ENCODE measurements at regions not wholly inside any gene's neighbourhood (a gene's known extent, or its start where the extent isn't known, plus 50 kb on each side); places are given as distances from the start of the nearest gene placed in this dataset.

DNA sequence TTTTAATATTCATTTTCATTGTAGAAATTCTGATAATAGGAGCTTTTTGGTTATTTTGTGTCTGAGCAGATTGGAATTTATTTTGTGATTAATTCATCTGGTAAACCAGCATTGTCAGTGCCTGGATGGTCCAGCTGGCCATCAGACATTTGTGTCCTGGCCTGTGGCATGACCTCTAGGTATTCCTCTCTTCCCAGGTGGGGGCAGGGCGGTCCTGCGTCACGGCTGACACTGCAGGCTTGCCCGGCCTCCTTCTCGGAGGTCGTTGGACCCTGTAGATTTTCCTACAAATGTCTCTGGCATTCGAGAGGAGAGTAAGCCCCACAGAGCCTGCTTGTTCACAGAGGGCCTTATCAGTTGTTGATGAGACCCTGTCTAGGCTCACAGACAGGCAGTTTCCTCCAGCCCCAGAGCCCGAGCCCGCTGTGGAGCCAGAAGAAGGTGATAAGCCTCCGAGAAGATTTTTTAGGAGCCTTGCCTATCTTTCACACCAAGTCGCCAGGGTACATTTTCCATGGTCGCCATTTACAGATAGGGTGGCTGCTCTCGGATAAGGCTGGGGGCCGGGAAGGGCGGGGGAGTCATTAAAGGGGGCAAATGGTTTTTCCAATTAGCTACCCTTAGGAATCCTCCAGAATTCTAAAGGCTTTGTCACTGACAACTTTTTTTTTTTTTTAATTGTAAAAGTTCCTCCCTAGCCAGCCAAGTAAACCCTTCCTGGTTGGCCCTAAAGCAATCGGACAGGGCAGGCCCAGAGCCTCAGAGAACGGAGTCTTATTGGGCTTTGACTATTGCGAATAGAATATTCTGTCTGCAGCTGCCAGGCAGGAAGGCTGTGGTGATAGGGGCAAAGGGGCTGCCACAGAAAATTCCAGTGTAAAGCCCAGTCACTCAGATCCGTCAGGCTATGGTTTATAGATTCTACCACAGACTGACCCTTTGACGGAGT lies 78.1 kb upstream of the TBX20 start:
- no peak for DNase-seq

DNA sequence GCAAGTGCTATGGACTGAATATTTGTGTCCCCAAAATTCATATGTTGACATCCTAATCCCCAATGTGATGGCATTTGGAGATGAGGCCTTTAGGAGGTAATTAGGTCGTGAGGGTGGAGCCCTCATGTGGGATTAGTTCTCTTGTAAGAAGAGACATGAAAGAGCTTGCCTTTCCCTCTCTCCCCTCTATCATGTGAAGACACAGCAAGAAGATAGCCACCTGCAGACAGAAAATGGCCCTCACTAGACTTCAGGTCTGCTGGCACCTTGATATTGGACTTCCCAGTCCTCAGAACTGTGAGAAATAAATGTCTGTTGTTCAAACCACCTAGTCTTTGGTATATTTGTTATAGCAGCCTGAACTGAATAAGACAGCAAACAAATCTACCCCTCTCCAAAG lies 75.1 kb upstream of the TBX20 start:
- DNase-seq, result no peak

DNA sequence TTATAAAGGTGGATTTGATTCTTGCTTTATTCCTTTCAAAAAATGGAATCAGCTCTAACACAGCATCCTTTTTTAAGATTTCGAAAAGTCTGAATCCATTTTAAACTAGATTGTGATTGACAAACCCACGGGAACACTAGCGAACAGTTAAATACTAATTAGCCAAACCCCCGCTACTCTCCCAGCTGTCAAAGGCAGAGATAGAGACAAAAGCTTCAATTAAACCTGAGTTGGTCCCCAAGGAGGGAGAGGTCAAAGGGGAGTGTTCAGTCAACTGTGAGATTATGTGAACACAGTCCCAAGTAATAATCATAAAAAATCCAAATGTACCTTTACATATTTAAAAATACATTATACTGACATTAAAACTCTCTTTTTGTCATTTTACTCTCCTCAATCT lies 65.7 kb upstream of the TBX20 start:
- no peak for DNase-seq

DNA sequence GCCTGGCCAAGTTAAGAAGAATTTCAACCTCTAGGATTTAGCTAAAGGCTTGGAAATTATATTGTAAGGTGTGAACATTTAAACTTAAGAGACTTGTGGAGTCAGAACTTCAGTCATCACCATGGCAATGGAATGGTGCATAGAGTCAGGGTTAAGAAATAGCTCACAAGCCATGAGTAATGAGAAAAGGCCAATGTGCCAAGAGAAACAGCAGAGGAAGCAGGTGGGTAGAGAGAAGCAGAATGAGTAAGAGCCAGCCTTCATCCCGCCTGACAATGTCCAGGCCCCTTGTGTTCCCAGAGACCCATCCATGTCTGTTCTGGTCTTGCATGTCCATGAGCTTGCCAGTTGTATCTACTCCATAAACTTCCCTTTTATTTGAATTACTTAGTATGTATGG lies 62.6 kb upstream of the TBX20 start:
- DNase-seq, result no peak

DNA sequence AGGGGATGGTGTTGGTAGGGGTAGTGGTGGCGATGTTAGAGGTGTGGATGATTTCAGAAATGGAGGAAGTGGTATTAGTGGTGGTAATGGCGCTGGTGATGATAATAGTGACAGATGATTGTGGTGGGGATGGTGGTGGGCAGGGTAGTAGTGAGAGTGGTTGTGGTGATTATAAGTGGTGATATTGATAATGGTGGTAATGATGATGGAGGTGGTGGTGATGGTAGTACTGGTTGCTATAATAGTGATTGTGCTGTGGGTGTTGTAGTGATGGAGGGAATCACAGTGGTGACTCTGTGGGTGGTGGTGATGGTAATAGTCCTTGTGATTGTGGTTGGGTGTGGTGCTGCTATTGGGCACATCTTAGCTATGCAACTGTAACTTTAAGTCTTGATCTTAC lies 61.6 kb upstream of the TBX20 start:
- no peak for DNase-seq

DNA sequence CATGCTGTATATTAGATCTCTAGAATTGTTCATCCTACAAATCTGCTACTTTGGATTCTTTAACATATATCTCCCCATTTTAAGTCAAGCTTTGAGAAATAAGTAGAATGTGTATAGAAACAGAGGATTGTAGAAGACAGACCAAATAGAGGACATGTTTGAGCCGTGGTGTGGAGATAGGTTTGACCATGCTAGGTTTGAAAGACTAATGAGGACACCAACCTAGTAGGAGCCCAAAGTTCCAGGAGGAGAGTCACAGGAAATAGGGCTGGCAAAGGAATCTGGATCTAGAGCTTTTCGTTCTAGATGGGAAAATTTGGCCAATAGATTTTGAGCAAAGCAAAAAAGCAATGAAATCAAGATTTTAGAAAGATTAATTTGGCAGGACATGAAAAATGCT lies 60.5 kb upstream of the TBX20 start:
- DNase-seq, result no peak

DNA sequence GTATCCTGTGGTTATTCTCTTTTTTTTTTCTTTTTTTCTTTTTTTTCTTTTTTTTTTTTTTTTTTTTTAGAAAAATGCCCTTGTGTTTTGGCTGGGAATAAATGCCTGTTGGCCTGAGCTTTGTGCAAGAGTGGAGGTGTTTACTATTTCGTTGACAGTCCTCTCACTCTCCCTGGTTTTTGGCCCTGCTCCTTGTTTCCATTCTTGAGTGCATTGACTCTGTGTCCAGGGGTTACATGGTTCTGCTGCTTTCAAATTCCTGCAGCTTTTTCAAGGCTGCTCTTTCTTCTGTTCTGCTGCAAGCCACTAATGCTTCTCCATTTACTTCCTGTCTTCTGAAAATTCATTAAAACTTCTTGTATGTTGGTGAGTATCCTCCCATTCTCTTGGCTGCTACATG lies 59.7 kb upstream of the TBX20 start:
- DNase-seq, result no peak

All from NCI-H446 (cell line).